DMS79 treated with DMSO at 0.1 percent for 48 hours (cell line): ENCODE measurements at regions not wholly inside any gene's neighbourhood (a gene's known extent, or its start where the extent isn't known, plus 50 kb on each side); places are given as distances from the start of the nearest gene placed in this dataset.
"Not testable (repeated sequence)": the region's sequence is repeated elsewhere in the genome, so short reads cannot be mapped to it uniquely, and the experiment has no call there.

Source experiments
- DNase-seq: peaks from one replicate; lab custom pipeline; 2025; lab: John Stamatoyannopoulos, UW

DNA sequence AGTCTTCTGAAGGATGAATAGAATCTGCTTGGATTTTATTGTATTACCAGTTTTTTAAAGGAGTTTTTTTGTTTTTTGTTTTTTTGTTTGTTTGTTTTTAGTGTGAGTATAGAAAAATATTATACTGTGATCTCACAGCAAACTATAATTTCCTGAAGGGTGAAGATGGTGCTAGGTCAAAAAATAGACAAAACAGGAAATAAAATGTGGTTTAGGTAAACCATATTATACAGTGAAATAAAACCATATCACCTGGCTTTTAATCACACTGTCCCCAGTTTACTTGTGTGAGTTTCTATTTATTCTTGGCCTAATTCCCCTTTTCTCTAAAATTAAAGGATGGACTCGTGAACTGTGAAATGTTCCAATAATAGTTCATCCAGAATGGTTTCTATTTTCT, 841.3 kb upstream of the CTNND2 start:
- DNase-seq = no peak

DNA sequence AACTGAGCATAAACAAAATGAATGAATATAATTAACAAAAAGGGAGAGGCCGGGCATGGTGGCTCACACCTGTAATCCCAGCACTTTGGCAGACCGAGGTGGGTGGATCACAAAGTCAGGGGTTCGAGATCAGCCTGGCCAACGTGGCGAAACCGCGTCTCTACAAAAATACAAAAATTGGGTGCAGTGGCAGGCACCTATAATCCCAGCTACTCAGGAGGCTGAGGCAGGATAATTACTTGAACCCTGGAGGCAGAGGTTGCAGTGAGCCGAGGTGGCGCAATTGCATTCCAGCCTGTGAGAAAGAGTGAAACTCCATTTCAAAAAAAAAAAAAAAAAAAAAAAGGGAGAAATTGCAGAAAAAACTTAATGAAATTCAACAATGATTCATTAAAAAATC, 839.3 kb upstream of the CTNND2 start:
- no peak for DNase-seq

DNA sequence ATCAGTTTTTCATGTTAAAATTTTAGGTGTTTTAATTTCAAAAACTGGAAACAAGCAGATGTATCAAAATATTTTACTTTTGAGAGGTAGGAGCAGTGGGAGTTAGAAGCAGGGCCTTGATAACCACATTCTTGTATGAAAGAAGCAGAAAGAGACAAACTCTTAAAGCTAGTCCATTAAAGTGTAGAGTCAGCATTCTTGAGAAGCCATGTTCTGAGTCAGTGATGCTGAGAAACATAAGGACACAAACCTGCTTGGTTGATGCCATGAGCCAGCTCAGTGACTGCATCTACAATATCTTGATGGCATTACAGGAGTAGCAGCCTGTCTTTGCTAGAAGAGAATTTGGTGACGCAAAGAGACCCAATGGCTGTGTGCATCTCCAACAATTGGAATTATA, 826.1 kb upstream of the CTNND2 start:
- DNase-seq = no peak

DNA sequence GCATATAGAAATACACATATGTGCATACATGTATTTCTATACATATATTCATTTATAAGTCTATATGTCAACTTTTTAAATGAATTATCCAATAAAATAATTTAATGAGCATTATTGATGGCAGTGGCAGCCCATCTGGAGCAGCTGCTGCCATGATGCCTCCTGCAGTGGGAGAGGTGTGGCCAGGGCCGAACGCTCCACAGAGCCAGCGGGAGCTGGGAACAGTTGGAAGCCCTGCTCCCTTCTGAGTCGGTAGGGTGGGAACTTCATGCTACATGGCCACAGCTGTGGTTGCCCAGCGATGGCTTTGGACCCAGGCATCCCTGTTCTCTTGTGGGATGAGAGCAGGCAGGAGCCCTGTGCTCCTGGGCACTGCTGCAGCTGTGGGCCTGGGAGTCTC, 812.4 kb upstream of the CTNND2 start:
- no peak for DNase-seq

DNA sequence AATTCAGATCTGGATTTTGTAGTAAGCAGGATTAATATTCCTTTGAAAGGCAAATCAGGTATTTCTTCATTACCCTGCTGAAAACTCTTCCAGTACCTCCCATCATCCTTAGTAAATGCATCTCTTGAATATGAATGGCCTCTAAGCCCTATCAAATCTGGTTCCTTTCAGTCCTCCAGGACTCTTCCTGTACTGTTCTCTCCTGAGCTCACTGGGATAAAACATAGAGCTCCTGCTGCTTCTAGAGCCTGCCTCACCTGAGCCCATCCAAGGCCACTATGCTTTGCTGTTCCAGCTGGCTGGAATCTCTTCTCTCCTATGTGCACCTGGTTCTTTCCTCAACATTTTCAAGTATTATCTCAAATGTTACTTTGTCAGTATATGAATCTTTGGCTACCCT, 803.3 kb upstream of the CTNND2 start:
- no peak for DNase-seq

DNA sequence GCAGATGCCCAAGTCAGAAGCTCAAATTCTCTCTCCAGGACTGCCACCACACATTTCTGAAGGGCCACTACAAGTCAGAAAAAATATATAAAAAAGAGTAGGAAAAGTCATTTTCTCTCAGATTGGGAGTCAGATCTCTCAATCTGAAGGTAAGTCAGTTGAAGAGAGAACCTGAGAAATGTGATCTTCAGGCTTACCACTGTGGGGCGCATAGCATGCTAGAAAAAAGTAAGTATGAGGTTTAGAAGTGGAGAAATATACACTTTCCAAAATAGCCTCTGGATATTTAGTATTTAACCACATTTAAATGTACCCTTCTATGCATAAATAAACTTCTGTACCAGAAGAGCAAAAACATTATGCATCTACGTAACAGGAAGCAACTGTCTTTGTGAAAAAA, 800.7 kb upstream of the CTNND2 start:
- DNase-seq = no peak

DNA sequence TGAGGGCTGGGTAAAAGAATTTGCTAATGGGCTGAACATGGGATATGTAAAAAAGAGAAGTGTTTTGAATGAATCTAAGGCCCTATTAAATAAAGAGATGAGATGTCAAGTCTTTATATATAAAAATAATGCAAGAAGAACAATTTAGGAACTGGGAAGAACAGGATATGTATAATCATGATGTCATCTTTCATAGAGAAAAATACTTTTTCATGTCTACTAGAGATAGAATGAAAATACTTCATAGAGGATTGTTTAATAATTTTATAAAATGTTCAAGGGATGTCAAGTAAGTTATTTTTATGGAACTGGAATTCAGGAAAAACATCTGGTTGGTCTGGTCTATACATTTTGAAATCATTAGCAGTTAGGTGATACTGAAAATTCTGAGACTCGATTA, 799.0 kb upstream of the CTNND2 start:
- no peak for DNase-seq

DNA sequence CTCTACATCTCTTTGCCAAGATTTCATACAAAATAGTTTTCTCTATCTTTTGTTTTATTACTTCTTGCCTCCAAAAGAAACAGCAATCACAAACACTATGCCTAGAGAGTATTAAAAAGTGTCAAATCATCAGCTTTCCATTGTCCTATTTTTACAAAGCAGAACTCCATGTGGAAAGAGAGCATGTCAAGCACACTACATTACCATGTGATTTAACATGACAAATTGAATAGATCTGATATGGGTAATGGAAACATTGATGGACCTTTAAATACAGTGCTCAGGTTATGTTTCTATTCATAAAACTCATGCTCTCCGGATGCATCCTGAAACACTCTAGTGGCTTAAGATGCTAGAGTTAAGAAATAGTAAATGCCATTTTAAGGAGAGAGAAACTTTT, 791.4 kb upstream of the CTNND2 start:
- no peak for DNase-seq

DNA sequence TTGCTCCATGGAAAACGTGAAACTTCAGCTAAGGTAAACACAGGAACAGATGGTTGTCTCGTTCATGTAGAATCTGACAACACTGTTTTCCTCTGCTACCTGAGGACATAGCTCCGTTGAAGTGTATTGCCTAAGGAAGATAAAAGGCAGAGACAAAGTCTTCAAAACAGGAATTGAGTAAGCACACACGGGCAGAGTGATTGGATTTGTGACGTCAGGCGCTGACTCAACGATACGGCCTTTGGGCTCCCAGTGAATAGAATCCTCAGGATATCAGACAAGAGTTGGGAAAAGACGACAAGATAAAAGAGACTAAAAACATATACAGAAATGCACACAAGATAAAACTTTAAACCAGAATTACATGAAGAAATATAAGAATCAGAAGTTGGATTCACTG, 787.1 kb upstream of the CTNND2 start:
- no peak for DNase-seq

DNA sequence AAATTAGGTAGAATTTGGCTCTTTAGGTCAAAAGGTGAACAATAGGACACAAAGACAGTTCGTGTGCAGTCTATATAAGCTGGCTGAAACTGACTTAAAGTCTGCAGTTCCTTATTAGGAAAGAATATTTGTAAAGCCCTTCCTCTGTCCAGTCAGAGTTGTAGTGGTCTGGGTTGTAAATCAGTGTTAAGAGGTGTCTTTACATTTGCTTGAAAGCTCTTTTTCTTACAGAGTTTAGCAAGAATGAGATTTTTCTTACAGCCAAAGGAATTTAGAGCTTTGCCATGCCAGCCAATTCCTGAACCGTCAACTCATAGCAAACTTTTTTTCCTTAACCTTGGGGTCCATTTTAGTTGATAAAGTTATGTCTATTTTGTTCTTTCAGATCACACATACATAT, 786.1 kb upstream of the CTNND2 start:
- no peak for DNase-seq

DNA sequence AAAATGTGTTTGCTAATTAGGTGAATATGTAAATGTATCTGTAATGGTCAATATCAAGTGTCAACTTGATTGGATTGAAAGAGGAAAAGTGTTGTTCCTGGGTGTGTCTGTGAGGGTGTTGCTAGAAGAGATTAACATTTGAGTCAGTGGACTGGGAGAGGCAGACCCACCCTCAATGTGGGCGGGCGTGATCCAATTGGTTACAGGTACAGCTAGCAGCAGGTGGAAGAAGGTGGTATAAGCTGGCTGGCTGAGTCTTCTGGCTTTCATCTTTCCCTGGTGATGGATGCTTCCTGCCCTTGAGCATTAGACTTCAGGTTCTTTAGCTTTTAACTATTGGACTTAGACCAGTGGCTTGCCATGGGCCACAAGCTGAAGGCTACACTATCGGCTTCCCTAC, 779.0 kb upstream of the CTNND2 start:
- DNase-seq = no peak

DNA sequence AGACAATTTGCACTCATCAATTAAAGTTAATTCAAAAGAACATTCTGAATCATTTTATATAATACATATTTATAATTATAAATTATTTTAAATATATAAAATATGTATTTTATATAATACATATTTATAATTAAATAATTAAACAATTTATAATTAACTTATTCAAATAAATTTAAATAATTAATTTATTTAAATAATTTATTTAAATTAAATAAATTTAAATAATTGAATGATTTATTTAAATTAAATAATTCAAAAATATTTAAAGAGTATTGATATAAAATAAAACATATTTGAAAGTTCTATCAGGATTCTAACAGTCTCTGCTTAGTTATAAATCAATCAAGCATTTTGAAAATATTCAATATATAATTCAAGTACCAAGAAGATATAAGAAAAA, 775.5 kb upstream of the CTNND2 start:
- no peak for DNase-seq

DNA sequence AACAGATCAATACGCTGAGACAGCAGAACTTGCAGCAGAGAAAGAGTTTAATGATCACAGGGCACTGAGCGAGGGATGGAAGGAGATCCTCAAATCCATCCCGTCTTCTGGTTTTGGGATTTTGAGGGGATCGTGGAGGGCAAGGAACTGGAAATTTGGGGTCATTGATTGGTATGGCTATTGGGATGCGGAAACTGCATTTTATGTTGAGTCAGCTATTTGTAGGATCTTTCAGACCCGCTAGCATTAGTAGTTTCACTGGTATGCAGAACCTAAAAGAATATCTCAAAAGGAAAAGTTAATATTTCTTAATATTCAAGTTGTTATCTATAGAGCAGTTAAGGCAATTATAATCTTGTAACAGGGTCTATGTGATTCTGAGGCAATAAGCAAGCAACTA, 771.7 kb upstream of the CTNND2 start:
- DNase-seq = no peak

DNA sequence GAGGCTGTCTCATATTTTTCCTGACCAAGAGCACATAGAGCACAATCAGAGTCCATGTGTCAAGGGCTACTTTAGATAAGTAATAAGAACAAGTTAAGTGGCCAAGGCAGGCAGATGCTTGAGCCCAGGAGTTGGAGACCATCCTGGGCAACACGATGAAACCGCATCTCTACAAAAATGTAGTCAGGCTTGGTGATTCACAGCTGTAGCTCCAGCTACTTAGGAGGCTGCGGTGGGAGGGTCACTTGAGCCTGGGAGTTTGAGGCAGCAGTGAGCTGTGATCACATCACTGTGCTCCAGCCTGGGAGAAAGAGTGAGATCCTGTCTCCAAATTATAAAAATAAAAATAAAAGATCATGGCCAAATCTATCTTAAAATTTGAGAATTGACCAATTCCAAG, 767.9 kb upstream of the CTNND2 start:
- DNase-seq = no peak

DNA sequence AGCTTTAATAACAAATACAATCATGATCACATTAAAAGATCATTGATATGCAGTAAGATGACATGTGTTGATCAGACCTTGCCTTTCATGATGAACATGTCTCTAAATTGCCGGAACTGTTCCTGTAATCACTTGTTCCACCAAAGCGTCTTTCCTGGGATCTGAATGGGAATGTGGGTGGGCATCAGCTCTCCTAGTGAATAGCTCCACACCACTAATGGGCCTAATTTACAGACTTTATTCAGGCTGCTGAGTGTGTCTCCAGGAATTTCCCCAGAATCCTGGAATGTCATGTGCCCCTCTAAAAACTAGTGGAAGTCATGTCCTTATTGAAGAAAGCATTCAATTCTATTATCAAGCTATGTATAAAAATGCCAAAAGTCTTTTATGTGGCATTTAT, 765.1 kb upstream of the CTNND2 start:
- DNase-seq = no peak

DNA sequence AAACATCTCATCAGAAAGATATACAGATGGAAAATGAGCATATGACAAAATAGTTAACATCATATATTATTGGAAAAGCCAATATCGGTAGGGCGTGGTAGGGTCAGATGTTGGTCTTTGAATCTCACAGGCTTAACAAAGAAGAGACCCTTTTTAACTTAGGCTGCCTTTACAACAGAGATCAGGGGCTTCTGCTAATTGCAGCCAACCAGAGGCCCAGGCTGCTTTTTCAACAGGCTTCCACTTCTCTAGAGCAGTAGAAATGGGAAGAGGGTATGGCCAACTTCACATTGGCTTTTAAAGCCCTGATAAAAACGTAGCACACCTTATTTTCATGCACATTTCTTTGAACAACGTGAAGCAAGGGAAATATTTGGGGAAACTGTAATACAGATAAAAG, 764.3 kb upstream of the CTNND2 start:
- no peak for DNase-seq

DNA sequence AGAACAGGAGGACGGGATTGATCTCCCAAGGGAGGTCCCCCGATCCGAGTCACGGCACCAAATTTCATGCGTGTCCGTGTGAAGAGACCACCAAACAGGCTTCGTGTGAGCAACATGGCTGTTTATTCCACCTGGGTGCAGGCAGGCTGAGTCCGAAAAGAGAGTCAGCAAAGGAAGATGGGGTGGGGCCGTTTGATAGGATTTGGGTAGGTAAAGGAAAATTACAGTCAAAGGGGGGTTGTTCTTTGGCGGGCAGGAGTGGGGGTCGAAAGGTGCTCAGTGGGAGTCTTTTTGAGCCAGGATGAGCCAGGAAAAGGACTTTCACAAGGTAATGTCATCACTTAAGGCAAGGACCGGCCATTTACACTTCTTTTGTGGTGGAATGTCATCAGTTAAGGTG, 763.6 kb upstream of the CTNND2 start:
- DNase-seq = not testable (repeated sequence)

DNA sequence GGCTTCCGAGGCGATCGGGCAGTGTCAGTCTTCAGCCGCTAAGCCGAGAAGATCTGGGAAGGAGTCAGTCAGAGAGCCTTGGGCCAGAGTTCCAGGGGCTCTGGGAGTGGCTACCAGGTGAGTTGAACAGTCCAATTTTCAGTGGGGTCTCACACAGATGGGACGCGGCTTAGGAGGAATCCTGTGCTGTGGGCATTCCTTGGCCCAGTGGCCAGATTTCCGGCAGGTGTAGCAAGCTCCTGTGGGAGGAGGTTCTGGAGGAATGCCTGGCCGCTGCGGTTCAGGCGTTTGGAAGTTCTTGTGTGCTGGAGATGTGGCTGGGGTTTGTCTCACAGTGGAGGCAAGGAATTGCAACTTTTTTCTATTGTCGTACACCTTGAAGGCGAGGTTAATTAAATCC, 761.5 kb upstream of the CTNND2 start:
- not testable (repeated sequence) for DNase-seq

DNA sequence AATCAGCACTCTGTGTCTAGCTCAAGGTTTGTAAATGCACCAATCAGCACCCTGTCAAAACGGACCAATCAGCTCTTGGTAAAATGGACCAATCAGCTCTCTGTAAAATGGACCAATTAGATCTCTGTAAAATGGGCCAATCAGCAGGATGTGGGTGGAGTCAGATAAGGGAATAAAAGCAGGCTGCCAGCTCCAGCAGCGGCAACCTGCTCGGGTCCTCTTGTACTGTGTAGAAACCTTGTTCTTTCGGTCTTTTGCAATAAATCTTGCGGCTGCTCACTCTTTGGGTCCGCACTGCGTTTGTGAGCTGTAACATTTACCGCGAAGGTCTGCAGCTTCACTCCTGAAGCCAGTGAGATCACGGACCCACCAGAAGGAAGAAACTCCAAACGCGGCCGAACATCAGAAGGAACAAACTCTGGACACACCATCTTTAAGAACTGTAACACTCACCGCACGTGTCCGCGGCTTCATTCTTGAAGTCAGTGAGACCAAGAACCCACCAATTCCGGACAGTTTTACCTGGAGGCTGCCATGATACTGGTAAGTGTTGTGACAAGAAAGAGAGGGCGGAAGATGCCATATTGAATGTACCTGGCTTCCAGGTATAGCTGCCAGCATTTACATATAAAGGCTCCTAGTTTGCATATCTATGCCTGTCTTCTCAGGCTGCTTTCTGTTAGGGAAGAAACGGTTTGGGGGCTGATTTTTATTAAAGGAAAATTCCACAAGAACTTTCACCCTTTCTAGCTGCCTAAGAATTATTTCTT, 758.5 kb upstream of the CTNND2 start:
- DNase-seq = no peak

DNA sequence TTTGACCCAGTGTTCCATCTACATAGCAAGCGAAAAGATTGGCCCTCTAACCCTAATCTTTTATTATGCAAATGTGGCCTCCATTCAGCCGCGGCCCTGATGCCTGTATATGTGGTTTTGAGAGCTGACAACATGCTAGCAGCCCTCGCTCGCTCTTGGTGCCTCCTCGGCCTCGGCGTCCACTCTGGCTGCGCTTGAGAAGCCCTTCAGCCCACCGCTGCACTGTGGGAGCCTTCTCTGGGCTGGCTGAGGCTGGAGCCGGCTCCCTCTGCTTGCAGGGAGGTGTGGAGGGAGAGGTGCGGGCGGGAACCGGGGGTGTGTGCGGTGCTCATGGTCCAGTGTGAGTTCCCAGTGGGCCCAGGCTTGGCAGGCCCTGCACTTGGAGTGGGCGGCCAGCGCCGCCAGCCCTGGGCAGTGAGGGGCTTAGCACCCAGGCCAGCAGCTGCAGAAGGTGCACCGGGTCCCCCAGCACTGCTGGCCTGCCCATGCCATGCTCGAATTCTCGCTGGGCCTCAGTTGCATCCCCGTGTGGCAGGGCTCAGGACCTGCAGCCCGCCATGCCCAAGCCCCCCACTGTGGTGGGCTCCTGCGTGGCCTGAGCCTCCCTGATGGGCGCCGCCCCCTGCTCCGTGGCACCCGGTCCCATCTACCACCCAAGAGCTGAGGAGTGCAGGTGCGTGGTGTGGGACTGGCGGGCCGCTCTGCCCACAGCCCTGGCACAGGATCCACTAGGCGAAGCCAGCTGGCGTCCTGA, 757.5 kb upstream of the CTNND2 start:
- DNase-seq = no peak

DNA sequence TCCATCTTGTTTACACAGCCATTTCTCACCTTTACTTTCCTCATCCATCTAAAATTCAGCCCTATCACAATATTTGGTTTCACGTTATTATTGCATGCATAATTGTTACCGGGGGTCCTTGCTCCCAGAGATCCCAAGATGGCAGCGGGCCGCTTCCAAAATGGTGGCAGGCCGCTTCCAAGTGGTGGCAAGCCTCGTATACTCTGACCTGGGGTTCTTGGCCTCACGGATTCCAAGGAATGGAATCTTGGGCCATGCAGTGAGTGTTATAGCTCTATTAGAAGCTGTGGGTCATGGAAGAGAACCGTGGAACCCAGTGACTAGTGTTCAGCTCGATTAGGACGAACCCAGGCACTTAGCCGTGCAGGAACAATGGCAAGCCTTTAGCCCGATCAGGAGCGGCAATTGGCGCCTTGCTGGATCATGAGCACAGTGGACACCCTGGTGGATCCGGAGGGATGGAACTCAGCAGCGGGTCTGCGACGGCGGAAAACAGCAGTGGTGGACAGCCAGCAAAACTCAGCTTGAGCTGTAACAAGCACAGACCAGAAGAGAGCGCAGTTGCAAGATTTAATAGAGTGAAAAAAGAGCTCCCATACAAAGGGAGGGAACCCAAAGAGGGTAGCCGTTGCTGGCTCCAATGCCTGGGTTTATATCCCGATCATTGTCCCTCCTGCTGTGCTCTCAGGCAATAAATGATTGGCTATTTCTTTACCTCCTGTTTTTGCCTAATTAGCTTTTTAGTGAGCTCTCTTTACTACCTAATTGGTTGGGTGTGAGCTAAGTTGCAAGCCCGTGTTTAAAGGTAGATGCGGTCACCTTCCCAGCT, 756.2 kb upstream of the CTNND2 start:
- not testable (repeated sequence) for DNase-seq

DNA sequence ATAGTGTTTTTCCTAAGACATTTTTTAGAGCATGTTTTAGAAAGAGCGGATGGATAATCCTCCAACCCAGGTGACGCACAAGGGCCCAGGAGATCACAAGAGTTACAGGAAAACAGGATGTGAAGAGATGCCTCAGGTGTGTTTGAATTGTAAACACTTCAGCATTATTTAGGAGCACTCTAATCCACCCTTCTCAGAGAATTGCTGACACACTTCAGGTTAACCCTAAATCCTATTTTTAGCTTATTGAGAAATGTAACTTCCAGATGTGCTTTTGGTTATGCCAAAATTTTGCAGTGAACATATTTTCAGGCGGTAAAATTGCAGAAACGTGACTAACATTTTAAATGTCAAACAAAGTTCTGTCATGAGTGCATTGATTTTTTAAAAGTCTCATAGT, 755.4 kb upstream of the CTNND2 start:
- DNase-seq = no peak

DNA sequence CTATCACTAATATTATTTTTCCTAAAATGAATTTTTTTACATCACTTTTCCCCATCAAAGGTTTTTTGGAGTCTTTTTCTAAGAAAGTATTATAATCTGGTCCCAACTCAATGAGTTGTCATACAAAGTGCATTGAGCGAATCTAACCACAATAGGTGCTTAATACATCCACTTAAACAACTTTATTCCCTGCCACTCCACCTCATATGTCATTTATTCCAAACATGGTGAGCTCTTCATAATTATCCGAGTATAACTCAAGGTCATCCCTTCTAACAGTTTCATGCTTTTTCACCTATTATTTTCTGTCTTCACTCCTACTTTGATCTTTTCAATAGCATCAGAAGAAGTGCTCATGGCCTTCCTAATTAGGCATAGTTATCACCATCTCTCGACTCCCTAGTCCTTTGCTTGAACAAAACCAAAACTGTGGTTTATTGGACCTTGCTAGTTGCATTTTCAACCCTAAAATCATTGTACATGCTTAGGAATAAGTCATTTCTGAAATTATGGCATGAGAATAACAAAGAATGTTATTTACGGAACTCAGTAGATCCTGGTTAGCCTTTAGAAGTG, 754.7 kb upstream of the CTNND2 start:
- no peak for DNase-seq
